ENCODE measurements at regions not wholly inside any gene's neighbourhood (a gene's known extent, or its start where the extent isn't known, plus 50 kb on each side); places are given as distances from the start of the nearest gene placed in this dataset.

DNA sequence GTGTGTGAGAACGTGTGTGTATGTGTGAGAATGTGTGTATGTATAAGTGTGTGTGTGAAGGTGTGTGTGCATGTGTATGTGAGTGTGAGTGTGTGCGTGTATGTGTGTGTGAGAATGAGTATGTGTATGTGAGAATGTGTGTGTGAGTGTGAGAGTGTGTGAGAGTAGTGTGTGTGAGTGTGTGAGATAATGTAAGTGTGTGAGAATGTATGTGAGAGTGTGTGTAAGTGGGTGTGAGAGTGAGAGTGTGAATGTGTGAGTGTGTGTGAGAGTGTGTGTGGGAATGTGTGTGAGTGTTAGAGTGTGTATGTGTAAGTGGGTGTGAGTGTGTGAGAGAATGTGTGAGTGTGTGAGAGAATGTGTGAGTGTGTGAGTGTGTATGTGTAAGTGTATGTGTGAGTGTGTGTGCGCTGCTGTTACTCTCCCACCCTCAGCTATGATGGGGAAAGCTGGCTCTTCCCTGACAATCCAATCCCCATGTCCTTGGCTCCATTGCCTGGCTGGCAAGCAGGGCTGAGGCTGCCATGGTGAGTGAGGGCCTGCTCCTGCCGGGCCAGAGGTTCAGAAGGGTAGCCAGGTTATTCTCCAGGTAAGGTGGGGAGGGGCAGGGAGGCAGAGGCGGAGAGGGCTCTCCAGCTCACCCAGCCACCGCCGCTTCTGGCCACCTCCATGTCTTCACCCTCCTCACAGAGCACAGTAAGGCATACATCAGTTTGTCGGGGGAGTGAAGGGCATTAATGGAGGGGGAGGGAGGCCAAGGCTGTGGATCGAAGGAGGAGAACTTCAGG, 72.6 kb upstream of the PCBD1 start:
- DNase-seq: no peak
- Histone ChIP-seq H3K36me3 (replicated peaks in 1 of 2; ENCODE audit: control extremely low read depth in 1 of 2, control insufficient read depth in 1 of 2, extremely low read depth in 1 of 2, insufficient read depth in 2 of 2, low read length in 1 of 2) (no peaks in the 10 kb centered on the region), H3K4me1 (ENCODE audit: control insufficient read depth in 2 of 2, insufficient read depth in 2 of 2, low read length in 2 of 2) (no peaks in the 10 kb centered on the region), H3K9me3 (ENCODE audit: control extremely low read depth in 1 of 3, control insufficient read depth in 2 of 3, insufficient read depth in 1 of 3, low read length in 2 of 3) (no peaks in the 10 kb centered on the region), H3K27ac (ENCODE audit: low read length in 2 of 2) (no peak overlapping the region), H3K4me3 (ENCODE audit: control extremely low read depth in 1 of 5, extremely low read depth in 1 of 5, insufficient read depth in 1 of 5, low read depth in 2 of 5, low read length in 4 of 5) (no peak overlapping the region), H4K20me1 (ENCODE audit: control insufficient read depth, insufficient read depth, low read length, poor library complexity, severe bottlenecking) (no peaks in the 10 kb centered on the region), H3K27me3 (replicated peaks in 1 of 4; ENCODE audit: control extremely low read depth in 1 of 4, control insufficient read depth in 3 of 4, insufficient read depth in 4 of 4, low read length in 3 of 4) (peaks cover 0 to 3% (median 0%) of the 10 kb centered on the region in 4 experiments), H2AFZ (ENCODE audit: insufficient read depth, low read depth, low read length, poor library complexity, severe bottlenecking) (no peak overlapping the region), H3K9ac (ENCODE audit: low read length) (no peak overlapping the region), H3K4me2 (replicated peaks; ENCODE audit: low read depth, low read length, poor library complexity, severe bottlenecking) (no peak overlapping the region), H3K79me2 (ENCODE audit: control insufficient read depth, insufficient read depth, low read length) (no peaks in the 10 kb centered on the region)
- peaks cover 12% of the 10 kb centered on the region for H3K27me3 Mint-ChIP-seq
- no peak for TF ChIP-seq EZH2 (IDR thresholded peaks at IDR 0.05; ENCODE audit: borderline replicate concordance, insufficient read depth, low read depth, low read length, poor library complexity, severe bottlenecking)
- no peak for TF ChIP-seq CTCF (IDR thresholded peaks at IDR 0.05)
- POLR2A ChIA-PET: no interaction called here
- intact Hi-C loops (cut with micrococcal nuclease): no loop called here
- H3K4me3 Mint-ChIP-seq: no peak overlapping the region
- no peaks in the 10 kb centered on the region for H3K9me3 Mint-ChIP-seq (ENCODE audit: insufficient read depth)
- no peak for ATAC-seq (ENCODE audit: low read depth)
- H3K27ac Mint-ChIP-seq: no peak overlapping the region
- CTCF ChIA-PET: no interaction called here
- H3K4me1 Mint-ChIP-seq: no peaks in the 10 kb centered on the region
- WGBS (ENCODE audit: insufficient coverage): 82% methylated on average over 3 of the region's 9 CpGs

- peaks cover 18% of the 10 kb centered on the region for H3K27me3 Mint-ChIP-seq
- no peak for ATAC-seq (ENCODE audit: low read depth)
- Histone ChIP-seq H3K9me3 (ENCODE audit: control extremely low read depth in 1 of 3, control insufficient read depth in 2 of 3, insufficient read depth in 1 of 3, low read length in 2 of 3) (no peaks in the 10 kb centered on the region), H3K4me3 (ENCODE audit: control extremely low read depth in 1 of 5, extremely low read depth in 1 of 5, insufficient read depth in 1 of 5, low read depth in 2 of 5, low read length in 4 of 5) (no peak overlapping the region), H3K36me3 (replicated peaks in 1 of 2; ENCODE audit: control extremely low read depth in 1 of 2, control insufficient read depth in 1 of 2, extremely low read depth in 1 of 2, insufficient read depth in 2 of 2, low read length in 1 of 2) (no peaks in the 10 kb centered on the region), H3K4me2 (replicated peaks; ENCODE audit: low read depth, low read length, poor library complexity, severe bottlenecking) (no peak overlapping the region), H3K79me2 (ENCODE audit: control insufficient read depth, insufficient read depth, low read length) (no peaks in the 10 kb centered on the region), H3K27me3 (replicated peaks in 1 of 4; ENCODE audit: control extremely low read depth in 1 of 4, control insufficient read depth in 3 of 4, insufficient read depth in 4 of 4, low read length in 3 of 4) (peaks cover 0 to 3% (median 0%) of the 10 kb centered on the region in 4 experiments), H4K20me1 (ENCODE audit: control insufficient read depth, insufficient read depth, low read length, poor library complexity, severe bottlenecking) (no peaks in the 10 kb centered on the region), H3K4me1 (ENCODE audit: control insufficient read depth in 2 of 2, insufficient read depth in 2 of 2, low read length in 2 of 2) (no peaks in the 10 kb centered on the region), H3K9ac (ENCODE audit: low read length) (no peak overlapping the region), H3K27ac (ENCODE audit: low read length in 2 of 2) (no peak overlapping the region), H2AFZ (ENCODE audit: insufficient read depth, low read depth, low read length, poor library complexity, severe bottlenecking) (no peak overlapping the region)
- no peaks in the 10 kb centered on the region for H3K9me3 Mint-ChIP-seq (ENCODE audit: insufficient read depth)
- DNase-seq: no peak
- CTCF ChIA-PET: no interaction called here
- intact Hi-C loops (cut with micrococcal nuclease): no loop called here
- TF ChIP-seq CTCF (IDR thresholded peaks at IDR 0.05) (no peak), EZH2 (IDR thresholded peaks at IDR 0.05; ENCODE audit: borderline replicate concordance, insufficient read depth, low read depth, low read length, poor library complexity, severe bottlenecking) (no peak)
- POLR2A ChIA-PET: no interaction called here
- H3K27ac Mint-ChIP-seq: no peak overlapping the region
- WGBS (ENCODE audit: insufficient coverage): no CpG with 5 or more reads among the region's 4 CpGs
- H3K4me1 Mint-ChIP-seq: no peaks in the 10 kb centered on the region
- no peak overlapping the region for H3K4me3 Mint-ChIP-seq
Measured at GRCh38 chr10:70962686-70963085, 74.3 kb upstream of the PCBD1 start.
